ENCODE measurements at regions not wholly inside any gene's neighbourhood (a gene's known extent, or its start where the extent isn't known, plus 50 kb on each side); places are given as distances from the start of the nearest gene placed in this dataset.
"Not testable (repeated sequence)": the region's sequence is repeated elsewhere in the genome, so short reads cannot be mapped to it uniquely, and the experiment has no call there.

DNA sequence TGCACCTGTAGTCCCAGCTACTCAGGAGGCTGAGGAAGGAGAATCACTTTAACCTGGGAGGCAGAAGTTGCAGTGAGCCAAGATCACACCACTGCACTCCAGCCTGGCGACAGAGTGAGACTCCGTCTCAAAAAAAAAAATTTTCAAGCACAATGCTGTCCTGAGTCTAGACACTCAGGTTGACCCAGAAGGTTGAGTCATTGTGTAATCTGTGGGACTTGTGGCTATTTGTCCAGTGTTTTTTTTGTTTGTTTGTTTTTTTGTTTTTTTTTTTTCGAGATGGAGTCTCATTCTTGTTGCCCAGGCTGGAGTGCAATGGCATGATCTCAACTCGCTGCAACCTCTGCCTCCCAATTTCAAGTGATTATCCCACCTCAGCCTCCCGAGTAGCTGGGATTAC, 74.3 kb upstream of the SOX13 start:
- DNase-seq (ENCODE audit: low spot score) = not testable (repeated sequence)

DNA sequence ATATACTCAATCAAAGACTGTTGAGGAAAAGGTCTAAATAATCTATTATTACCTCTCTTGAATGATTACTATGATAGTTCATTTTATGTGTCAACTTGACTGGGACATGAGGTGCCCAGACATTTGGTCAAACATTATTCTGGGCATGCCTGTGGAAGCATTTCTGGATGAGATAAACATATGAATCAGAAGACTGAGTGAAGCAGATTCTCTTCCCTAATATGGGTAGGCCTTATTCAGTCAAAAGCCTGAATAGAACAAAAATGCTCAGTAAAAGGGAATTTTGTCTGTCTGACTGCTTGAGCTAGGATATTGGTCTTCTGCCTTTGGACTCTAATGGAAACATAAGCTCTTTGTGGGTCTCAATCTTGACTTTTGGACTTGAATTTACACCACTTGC, 73.3 kb upstream of the SOX13 start:
- no peak for DNase-seq (ENCODE audit: low spot score)

DNA sequence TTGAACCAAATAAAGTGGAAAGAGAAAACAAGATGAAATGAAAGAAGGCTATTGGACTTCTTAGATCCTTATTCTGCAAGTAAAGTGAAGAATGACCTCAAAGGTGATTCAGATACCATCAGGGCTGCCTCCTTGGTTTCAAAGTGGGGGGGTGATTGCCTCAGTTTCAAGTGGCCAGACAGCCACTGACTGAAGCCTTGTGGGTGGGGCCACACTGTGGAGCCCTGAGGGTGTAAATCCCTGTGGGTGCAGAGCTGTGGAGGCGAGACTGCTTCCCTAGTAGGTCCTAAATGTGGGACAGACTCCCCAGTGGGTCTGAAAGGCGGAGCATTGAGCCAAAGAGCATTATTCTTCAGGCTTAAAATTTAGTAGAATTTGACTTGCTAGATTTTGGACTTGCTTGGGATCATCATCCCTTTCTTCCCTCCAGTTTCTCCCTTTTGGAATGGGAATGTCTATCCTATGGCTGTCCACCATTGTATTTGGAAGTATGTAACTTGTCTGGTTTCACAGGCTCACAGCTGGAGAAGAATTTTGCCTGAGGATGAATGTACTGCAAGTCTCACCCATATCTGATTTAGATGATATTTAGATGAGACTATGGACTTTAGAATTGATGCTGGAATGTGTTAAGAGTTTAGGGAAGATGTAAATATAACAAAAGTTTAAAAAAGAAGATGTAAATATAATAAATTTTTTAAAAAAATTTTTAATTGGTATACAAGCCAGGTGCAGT, 71.6 kb upstream of the SOX13 start:
- DNase-seq (ENCODE audit: low spot score) = no peak

- DNase-seq (ENCODE audit: low spot score) = no peak
These were observed 70.3 kb upstream of the SOX13 start for GRCh38 chr1:204002614-204003013.

- DNase-seq (ENCODE audit: low spot score) = peak; percentile 19
These were observed 69.4 kb upstream of the SOX13 start for GRCh38 chr1:204003536-204003935.

DNA sequence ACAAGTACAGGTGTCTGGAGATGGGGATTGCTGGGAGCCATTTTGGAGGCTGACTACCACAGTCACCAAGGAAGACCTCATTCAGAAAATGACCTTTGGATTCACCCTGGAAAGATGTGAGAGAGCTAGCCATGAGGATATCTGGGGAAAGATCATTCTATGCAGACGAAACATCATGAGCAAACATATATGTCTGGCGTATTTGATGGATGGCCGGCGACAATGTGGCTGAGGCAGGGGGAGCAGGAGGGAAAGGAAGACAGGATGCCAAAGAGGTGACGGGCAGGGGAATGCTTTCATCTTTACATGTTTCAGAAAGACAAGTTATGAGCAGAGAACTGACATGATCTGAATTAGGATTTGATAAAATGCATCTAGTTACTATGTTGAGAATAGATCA, 61.5 kb upstream of the SOX13 start:
- no peak for DNase-seq (ENCODE audit: low spot score)

GRCh38 chr1:204013052-204013451, 59.9 kb upstream of the SOX13 start:
- peak; percentile 41 for DNase-seq (ENCODE audit: low spot score)

DNA sequence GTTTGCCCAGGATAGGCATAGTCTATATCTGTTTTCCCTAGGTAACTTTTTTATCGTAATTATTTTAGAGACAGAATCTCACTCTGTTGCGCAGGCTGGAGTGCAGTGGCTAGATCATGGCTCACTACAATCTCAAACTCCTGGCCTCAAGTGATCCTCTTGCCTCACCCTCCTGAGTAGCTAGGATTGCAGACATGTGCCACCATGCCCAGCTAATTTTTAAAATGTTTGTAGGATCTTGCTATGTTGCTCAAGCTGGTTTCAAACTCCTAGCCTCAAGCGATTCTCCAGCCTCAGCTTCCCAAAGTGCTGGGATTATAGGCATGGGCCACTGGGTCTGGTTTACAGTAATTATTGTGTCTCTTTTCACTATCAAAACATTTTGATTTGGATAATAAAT, 58.6 kb upstream of the SOX13 start:
- DNase-seq (ENCODE audit: low spot score) = no peak

GRCh38 chr1:204014961-204015360, 58.0 kb upstream of the SOX13 start:
- not testable (repeated sequence) for DNase-seq (ENCODE audit: low spot score)

- no peak for DNase-seq (ENCODE audit: low spot score)
These were observed 55.9 kb upstream of the SOX13 start for GRCh38 chr1:204017032-204017431.

- no peak for DNase-seq (ENCODE audit: low spot score)
These were observed 54.5 kb upstream of the SOX13 start for GRCh38 chr1:204018460-204018859.

Data from iPS-NIHi11 (cell line).